ENCODE measurements at regions not wholly inside any gene's neighbourhood (a gene's known extent, or its start where the extent isn't known, plus 50 kb on each side); places are given as distances from the start of the nearest gene placed in this dataset.

DNA sequence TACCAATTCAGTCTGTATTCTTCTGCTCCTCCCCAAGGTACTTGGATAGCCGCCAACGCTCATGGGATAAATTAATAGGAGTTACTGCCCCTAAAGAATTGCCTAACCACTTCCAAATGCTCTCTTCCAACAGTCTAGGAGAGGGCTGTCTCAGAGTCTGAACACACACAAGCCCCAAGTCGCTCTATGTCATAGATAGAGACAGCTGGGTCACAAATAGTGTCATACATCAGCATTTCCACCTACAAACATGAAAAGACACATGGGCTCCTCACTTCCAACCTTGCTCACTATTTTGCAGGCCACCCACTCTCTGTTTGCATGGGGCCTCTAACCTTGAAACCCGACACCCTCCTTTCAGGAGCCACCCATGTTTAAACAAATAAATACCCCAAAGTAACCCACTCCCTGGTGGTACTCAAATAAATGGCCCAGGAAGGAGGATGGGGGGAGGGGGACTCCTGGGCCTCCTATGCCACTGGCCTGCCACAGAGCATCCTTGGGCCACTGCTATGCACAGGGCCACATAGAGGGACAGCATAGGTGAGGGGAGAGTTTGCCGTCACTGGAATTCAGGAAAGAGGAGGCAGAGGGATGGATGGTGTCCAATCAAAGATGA is 265.9 kb downstream of the SOX9 start:
- Histone ChIP-seq H3K9ac (replicated peaks; ENCODE audit: extremely low read depth, insufficient read depth, low read length) (no peak overlapping the region), H3K4me2 (ENCODE audit: insufficient read depth, low read length) (no peak overlapping the region), H3K79me2 (ENCODE audit: control insufficient read depth, insufficient read depth, low read length) (no peaks in the 10 kb centered on the region), H3K27me3 (ENCODE audit: control insufficient read depth in 2 of 2, insufficient read depth in 2 of 2, low read length in 2 of 2) (no peaks in the 10 kb centered on the region), H3K9me3 (replicated peaks; ENCODE audit: control insufficient read depth, insufficient read depth, low read length) (no peaks in the 10 kb centered on the region), H4K20me1 (replicated peaks; ENCODE audit: control insufficient read depth, extremely low read depth, insufficient read depth, low read length) (no peaks in the 10 kb centered on the region), H3K36me3 (ENCODE audit: control insufficient read depth in 2 of 2, extremely low read depth in 1 of 2, insufficient read depth in 2 of 2, low read length in 2 of 2) (no peaks in the 10 kb centered on the region), H3K27ac (ENCODE audit: insufficient read depth, low read depth, low read length) (no peak overlapping the region), H3K9me1 (replicated peaks; ENCODE audit: control insufficient read depth, extremely low read depth, insufficient read depth, low read length) (no peaks in the 10 kb centered on the region), H3K4me1 (ENCODE audit: control insufficient read depth, extremely low read depth, insufficient read depth, low read length) (no peaks in the 10 kb centered on the region), H3K4me3 (replicated peaks in 1 of 3; ENCODE audit: insufficient read depth in 1 of 3, low read depth in 1 of 3, low read length in 3 of 3) (no peak overlapping the region), H2AFZ (ENCODE audit: low read depth, low read length) (no peak overlapping the region)
- CTCF ChIA-PET = no interaction called here
- DNase-seq (ENCODE audit: low read depth, low spot score) = no peak
- BruUV-seq (replicated peaks) = no TSS peak
- POLR2A ChIA-PET = no interaction called here
- no peak for FAIRE-seq
- TF ChIP-seq GATA2 (IDR thresholded peaks at IDR 0.05; ENCODE audit: insufficient read depth, insufficient read length, low read depth, low read length) (no peak), POLR2AphosphoS5 (IDR thresholded peaks at IDR 0.05; ENCODE audit: insufficient read depth, low read depth, low read length) (no peak), MAX (IDR thresholded peaks at IDR 0.05; ENCODE audit: insufficient read depth, insufficient read length) (no peak)
- TF ChIP-seq, protein P1, sequence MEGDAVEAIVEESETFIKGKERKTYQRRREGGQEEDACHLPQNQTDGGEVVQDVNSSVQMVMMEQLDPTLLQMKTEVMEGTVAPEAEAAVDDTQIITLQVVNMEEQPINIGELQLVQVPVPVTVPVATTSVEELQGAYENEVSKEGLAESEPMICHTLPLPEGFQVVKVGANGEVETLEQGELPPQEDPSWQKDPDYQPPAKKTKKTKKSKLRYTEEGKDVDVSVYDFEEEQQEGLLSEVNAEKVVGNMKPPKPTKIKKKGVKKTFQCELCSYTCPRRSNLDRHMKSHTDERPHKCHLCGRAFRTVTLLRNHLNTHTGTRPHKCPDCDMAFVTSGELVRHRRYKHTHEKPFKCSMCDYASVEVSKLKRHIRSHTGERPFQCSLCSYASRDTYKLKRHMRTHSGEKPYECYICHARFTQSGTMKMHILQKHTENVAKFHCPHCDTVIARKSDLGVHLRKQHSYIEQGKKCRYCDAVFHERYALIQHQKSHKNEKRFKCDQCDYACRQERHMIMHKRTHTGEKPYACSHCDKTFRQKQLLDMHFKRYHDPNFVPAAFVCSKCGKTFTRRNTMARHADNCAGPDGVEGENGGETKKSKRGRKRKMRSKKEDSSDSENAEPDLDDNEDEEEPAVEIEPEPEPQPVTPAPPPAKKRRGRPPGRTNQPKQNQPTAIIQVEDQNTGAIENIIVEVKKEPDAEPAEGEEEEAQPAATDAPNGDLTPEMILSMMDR (IDR thresholded peaks at IDR 0.05; ENCODE audit: extremely low read depth in 1 of 2, insufficient read depth in 1 of 2, low read depth in 1 of 2, low read length in 2 of 2) = no peak
- dilution Hi-C loops (cut with MboI; ENCODE audit: extremely low pct_ligation_motif_present, low sequenced_read_pairs) = no loop called here
- intact Hi-C loops (cut with micrococcal nuclease) = no loop called here

GRCh38 chr17:72387487-72387886 is 266.7 kb downstream of the SOX9 start:
- Histone ChIP-seq H3K27me3 (ENCODE audit: control insufficient read depth in 2 of 2, insufficient read depth in 2 of 2, low read length in 2 of 2) (no peaks in the 10 kb centered on the region), H3K9ac (replicated peaks; ENCODE audit: extremely low read depth, insufficient read depth, low read length) (no peak overlapping the region), H3K4me2 (ENCODE audit: insufficient read depth, low read length) (no peak overlapping the region), H3K27ac (ENCODE audit: insufficient read depth, low read depth, low read length) (no peak overlapping the region), H4K20me1 (replicated peaks; ENCODE audit: control insufficient read depth, extremely low read depth, insufficient read depth, low read length) (no peaks in the 10 kb centered on the region), H3K9me3 (replicated peaks; ENCODE audit: control insufficient read depth, insufficient read depth, low read length) (no peaks in the 10 kb centered on the region), H3K36me3 (ENCODE audit: control insufficient read depth in 2 of 2, extremely low read depth in 1 of 2, insufficient read depth in 2 of 2, low read length in 2 of 2) (no peaks in the 10 kb centered on the region), H2AFZ (ENCODE audit: low read depth, low read length) (no peak overlapping the region), H3K9me1 (replicated peaks; ENCODE audit: control insufficient read depth, extremely low read depth, insufficient read depth, low read length) (no peaks in the 10 kb centered on the region), H3K79me2 (ENCODE audit: control insufficient read depth, insufficient read depth, low read length) (no peaks in the 10 kb centered on the region), H3K4me3 (replicated peaks in 1 of 3; ENCODE audit: insufficient read depth in 1 of 3, low read depth in 1 of 3, low read length in 3 of 3) (no peak overlapping the region), H3K4me1 (ENCODE audit: control insufficient read depth, extremely low read depth, insufficient read depth, low read length) (no peaks in the 10 kb centered on the region)
- FAIRE-seq (no peak), DNase-seq (ENCODE audit: low read depth, low spot score) (no peak)
- POLR2A ChIA-PET = no interaction called here
- CTCF ChIA-PET = no interaction called here
- dilution Hi-C loops (cut with MboI; ENCODE audit: extremely low pct_ligation_motif_present, low sequenced_read_pairs) (no loop called here), intact Hi-C loops (cut with micrococcal nuclease) (no loop called here)
- no TSS peak for BruUV-seq (replicated peaks)
- TF ChIP-seq, protein P1 (IDR thresholded peaks at IDR 0.05; ENCODE audit: extremely low read depth in 1 of 2, insufficient read depth in 1 of 2, low read depth in 1 of 2, low read length in 2 of 2) = no peak
- TF ChIP-seq FOS (IDR thresholded peaks at IDR 0.05; ENCODE audit: borderline replicate concordance, insufficient read depth, low read length) (no peak), POLR2A (IDR thresholded peaks at IDR 0.05; ENCODE audit: low read depth, low read length) (no peak)
